Activated CD4-positive, alpha-beta T cell treated with anti-CD3 and anti-CD28 coated beads for 36 hours (primary cell): ENCODE measurements at regions not wholly inside any gene's neighbourhood (a gene's known extent, or its start where the extent isn't known, plus 50 kb on each side); places are given as distances from the start of the nearest gene placed in this dataset.

Source experiments
- ATAC-seq: fragments of 200-7000 bp; cut with Tn5 transposase; one replicate; pipeline ENCODE4 v1.10.0; 2021; ENCODE audit warnings: mild to moderate bottlenecking, moderate library complexity
- CTCF ChIA-PET: fragments of 350-600 bp; sonication (Branson Sonifier 250); formaldehyde crosslinking; loops from one replicate; lab custom pipeline; 2021; ENCODE audit warnings: antibody characterized with exemption; lab: Charles Lee
- POLR2A ChIA-PET: fragments of 350-600 bp; sonication (Branson Sonifier 250); formaldehyde crosslinking; loops from one replicate; lab custom pipeline; 2021; ENCODE audit warnings: antibody characterized with exemption, inconsistent platforms; lab: Charles Lee
- DNase-seq: peaks from one replicate; pipeline ENCODE4 v3.0.0-alpha.2; 2020
- H3K27ac Mint-ChIP-seq: one replicate; pipeline ENCODE4 v1.8.0; 2021; ENCODE audit warnings: mixed read lengths
- H3K27me3 Mint-ChIP-seq: one replicate; pipeline ENCODE4 v1.8.0; 2021; ENCODE audit warnings: mixed read lengths
- H3K36me3 Mint-ChIP-seq: one replicate; pipeline ENCODE4 v1.8.0; 2021; ENCODE audit warnings: low read depth, mixed read lengths
- H3K4me1 Mint-ChIP-seq: one replicate; pipeline ENCODE4 v1.8.0; 2021; ENCODE audit warnings: mixed read lengths
- H3K4me3 Mint-ChIP-seq: one replicate; pipeline ENCODE4 v1.8.0; 2021; ENCODE audit warnings: mild to moderate bottlenecking, moderate library complexity, mixed read lengths
- H3K9me3 Mint-ChIP-seq: one replicate; pipeline ENCODE4 v1.8.0; 2021; ENCODE audit warnings: low read depth, mixed read lengths
- intact Hi-C, 2 experiments: fragments of 100-400 bp; cut with DNase I in 1 of 2; cut with micrococcal nuclease in 1 of 2; formaldehyde crosslinking; loops; one replicate each; pipeline versions ENCODE4 v1.14.2 to v1.15.1; 2022 to 2024; cut with DNase I, micrococcal nuclease

- ATAC-seq (no peak), DNase-seq (no peak)
- H3K4me1 Mint-ChIP-seq, result peaks cover 16% of the 10 kb centered on the region
- no peaks in the 10 kb centered on the region for H3K36me3 Mint-ChIP-seq
- H3K4me3 Mint-ChIP-seq, result no peak overlapping the region
- intact Hi-C loops, result no loop called here
- CTCF ChIA-PET, result no interaction called here
- POLR2A ChIA-PET, result no interaction called here
- H3K27ac Mint-ChIP-seq, result no peak overlapping the region
- H3K9me3 Mint-ChIP-seq, result peaks cover 4% of the 10 kb centered on the region
- H3K27me3 Mint-ChIP-seq, result peaks cover 9% of the 10 kb centered on the region
Observed at GRCh38 chr2:128731994-128732650, 413.5 kb upstream of the HS6ST1 start.

- H3K4me3 Mint-ChIP-seq, result no peak overlapping the region
- ChIA-PET POLR2A (no interaction called here), CTCF (no interaction called here)
- no peaks in the 10 kb centered on the region for H3K36me3 Mint-ChIP-seq
- H3K27me3 Mint-ChIP-seq, result peaks cover 9% of the 10 kb centered on the region
- ATAC-seq, result no peak
- intact Hi-C loops, result no loop called here
- DNase-seq, result no peak
- no peak overlapping the region for H3K27ac Mint-ChIP-seq
- H3K4me1 Mint-ChIP-seq, result peaks cover 9% of the 10 kb centered on the region
- H3K9me3 Mint-ChIP-seq, result peaks cover 4% of the 10 kb centered on the region
Observed at GRCh38 chr2:128732976-128733431, 414.3 kb upstream of the HS6ST1 start.

DNA sequence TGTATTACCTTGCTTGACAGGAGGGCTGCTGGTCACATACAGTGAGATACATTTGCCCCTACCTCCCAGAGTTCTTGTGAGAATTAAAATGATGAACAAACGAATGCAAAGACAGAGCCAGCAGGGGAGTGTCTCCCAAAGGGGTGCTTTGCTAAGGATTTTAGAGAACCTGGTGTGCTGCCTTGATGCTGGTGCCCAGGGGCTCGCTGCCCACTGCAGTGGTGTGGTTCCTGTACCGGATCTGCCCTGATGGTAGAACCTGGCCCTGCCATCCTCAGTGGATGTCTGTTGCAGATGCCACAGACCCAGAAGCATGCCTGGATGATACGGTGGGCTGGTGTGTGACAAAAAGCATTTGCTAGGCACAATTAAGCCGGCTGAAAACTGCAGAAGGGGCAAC lies 414.8 kb upstream of the HS6ST1 start:
- peaks cover 9% of the 10 kb centered on the region for H3K27me3 Mint-ChIP-seq
- H3K9me3 Mint-ChIP-seq, result peaks cover 4% of the 10 kb centered on the region
- POLR2A ChIA-PET, result no interaction called here
- CTCF ChIA-PET, result no interaction called here
- H3K36me3 Mint-ChIP-seq, result no peaks in the 10 kb centered on the region
- intact Hi-C loops, result no loop called here
- ATAC-seq, result no peak
- no peak for DNase-seq
- peaks cover 6% of the 10 kb centered on the region for H3K4me1 Mint-ChIP-seq
- no peak overlapping the region for H3K4me3 Mint-ChIP-seq
- no peak overlapping the region for H3K27ac Mint-ChIP-seq

DNA sequence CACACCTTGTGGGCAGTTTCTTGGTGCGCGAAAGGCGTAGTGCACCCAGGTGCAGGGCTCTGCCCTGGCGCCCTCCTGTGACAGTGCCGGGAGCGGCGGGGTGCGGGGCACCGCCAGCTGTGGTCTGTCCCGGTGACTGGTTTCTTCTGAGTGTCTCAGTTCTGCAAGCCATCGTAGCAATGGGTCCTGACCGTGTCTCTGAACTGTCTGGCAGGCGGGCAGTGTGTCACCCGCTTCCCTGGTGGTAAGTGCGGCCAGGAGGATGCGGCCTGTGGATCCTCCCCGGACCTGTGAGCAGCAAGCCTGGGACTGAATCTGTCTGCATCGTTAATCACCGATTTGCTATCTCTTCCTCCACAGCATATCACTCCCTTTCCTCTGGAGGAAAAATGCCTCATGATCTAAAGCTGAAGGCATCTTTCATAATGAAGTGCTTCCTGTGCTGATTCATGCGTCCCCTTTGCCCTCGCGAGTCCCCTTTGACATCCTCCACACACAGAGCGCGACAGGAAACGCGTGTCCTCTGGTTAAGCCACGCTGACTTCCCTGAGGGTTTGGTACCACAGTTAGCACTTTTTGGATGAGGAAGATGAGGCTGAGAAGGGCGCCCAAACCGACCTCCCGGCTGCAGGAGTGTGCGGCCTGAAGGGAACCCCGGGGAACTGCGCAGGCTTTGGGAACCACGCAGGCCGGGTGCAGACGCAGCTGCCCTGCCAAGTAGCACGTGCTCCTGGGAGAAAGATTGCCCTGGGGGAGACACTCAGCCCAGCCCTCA lies 416.0 kb upstream of the HS6ST1 start:
- Mint-ChIP-seq H3K4me1 (peaks cover 6% of the 10 kb centered on the region), H3K27ac (no peak overlapping the region), H3K27me3 (peaks cover 9% of the 10 kb centered on the region), H3K9me3 (no peaks in the 10 kb centered on the region), H3K36me3 (no peaks in the 10 kb centered on the region), H3K4me3 (no peak overlapping the region)
- peak; percentile 64 for DNase-seq
- peak; percentile 82 for ATAC-seq
- ChIA-PET POLR2A (no interaction called here), CTCF (interaction anchor here (0.7 to 0.9 kb wide), 2 partner anchors 15 to 80 kb away, joined by 3 read pairs; no protein-coding TSS in a partner anchor)
- intact Hi-C loops, result loop anchor here (5.0 kb wide), 2 partner anchors 412 to 663 kb away; no protein-coding TSS in a partner anchor

GRCh38 chr2:128735296-128735960 lies 416.8 kb upstream of the HS6ST1 start:
- DNase-seq (no peak), ATAC-seq (no peak)
- POLR2A ChIA-PET, result no interaction called here
- Mint-ChIP-seq H3K4me1 (peaks cover 6% of the 10 kb centered on the region), H3K27me3 (peaks cover 9% of the 10 kb centered on the region), H3K4me3 (no peak overlapping the region), H3K9me3 (no peaks in the 10 kb centered on the region), H3K36me3 (no peaks in the 10 kb centered on the region), H3K27ac (no peak overlapping the region)
- CTCF ChIA-PET, result interaction anchor here (0.7 to 0.9 kb wide), 2 partner anchors 15 to 81 kb away, joined by 3 read pairs; no protein-coding TSS in a partner anchor
- intact Hi-C loops, result loop anchor here (5.0 kb wide), 2 partner anchors 413 to 662 kb away; no protein-coding TSS in a partner anchor

- DNase-seq, result no peak
- no peaks in the 10 kb centered on the region for H3K9me3 Mint-ChIP-seq
- H3K4me3 Mint-ChIP-seq, result no peak overlapping the region
- H3K27ac Mint-ChIP-seq, result no peak overlapping the region
- peaks cover 6% of the 10 kb centered on the region for H3K4me1 Mint-ChIP-seq
- intact Hi-C loops, result loop anchor here (1.0 to 5.0 kb wide), 4 partner anchors 414 to 1113 kb away; no protein-coding TSS in a partner anchor
- ATAC-seq, result no peak
- POLR2A ChIA-PET, result no interaction called here
- peaks cover 9% of the 10 kb centered on the region for H3K27me3 Mint-ChIP-seq
- CTCF ChIA-PET, result interaction anchor here (0.6 to 1.2 kb wide), 11 partner anchors 9 to 632 kb away, joined by 3 to 11 read pairs (median 4); no protein-coding TSS in a partner anchor
- no peaks in the 10 kb centered on the region for H3K36me3 Mint-ChIP-seq
Observed at GRCh38 chr2:128736046-128736688, 417.5 kb upstream of the HS6ST1 start.

DNA sequence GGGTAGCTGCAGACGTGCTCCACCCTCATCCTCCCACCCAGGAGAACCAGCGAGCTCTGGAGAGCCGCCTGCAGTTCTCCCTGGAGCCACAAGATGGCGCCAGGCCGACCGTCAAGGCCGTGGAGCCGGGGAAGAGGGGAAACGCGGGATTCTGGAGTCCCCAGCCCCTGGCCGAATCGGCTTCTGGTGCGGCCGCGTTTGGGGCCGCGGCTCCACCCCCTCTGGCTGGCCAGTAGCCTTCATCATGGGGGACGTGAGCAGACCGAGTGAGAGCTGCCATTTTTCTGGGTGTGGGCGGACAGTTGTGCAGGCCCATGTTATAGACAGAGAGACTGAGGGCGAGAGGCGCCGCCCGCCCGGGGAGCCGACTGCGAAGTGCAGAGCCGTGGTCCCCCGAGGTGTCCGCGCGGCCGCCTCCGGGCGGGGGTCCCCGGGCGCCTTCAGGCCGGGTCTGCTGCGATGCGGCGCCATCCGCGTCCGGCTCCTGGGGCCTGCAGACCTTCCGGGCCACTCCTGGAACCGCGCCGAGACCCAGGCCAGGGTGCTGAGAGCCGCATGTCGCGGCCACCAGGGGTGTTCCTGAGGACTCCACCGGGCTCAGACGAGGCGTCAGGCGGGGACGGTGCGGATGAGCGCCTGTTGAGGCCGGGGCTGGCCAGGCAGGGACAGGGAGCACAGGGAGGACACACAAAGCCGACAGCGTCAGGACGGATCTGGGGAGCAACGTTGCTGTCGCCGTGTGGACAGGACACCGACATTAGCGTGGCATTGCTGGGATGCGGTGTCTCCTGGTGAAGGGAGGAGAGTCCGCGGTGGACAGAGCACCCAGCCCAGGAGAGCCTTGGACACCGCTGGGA lies 418.2 kb upstream of the HS6ST1 start:
- Mint-ChIP-seq H3K27ac (no peak overlapping the region), H3K9me3 (no peaks in the 10 kb centered on the region), H3K27me3 (peaks cover 9% of the 10 kb centered on the region), H3K36me3 (no peaks in the 10 kb centered on the region), H3K4me1 (peaks cover 6% of the 10 kb centered on the region), H3K4me3 (peak overlapping the region; percentile 47)
- ChIA-PET CTCF (interaction anchor here (0.6 to 1.2 kb wide), 11 partner anchors 9 to 633 kb away, joined by 3 to 11 read pairs (median 4); no protein-coding TSS in a partner anchor), POLR2A (interaction anchor here (0.5 kb wide), 1 partner anchor 146 kb away, joined by 5 read pairs; no protein-coding TSS in a partner anchor)
- ATAC-seq (peak; percentile 55), DNase-seq (peak; percentile 84)
- intact Hi-C loops, result loop anchor here (1.0 to 5.0 kb wide), 4 partner anchors 415 to 1112 kb away; no protein-coding TSS in a partner anchor

- Mint-ChIP-seq H3K4me1 (peaks cover 6% of the 10 kb centered on the region), H3K9me3 (no peaks in the 10 kb centered on the region), H3K27me3 (peaks cover 9% of the 10 kb centered on the region), H3K4me3 (no peak overlapping the region), H3K27ac (no peak overlapping the region), H3K36me3 (no peaks in the 10 kb centered on the region)
- DNase-seq, result no peak
- intact Hi-C loops, result loop anchor here (5.0 kb wide), 2 partner anchors 415 to 660 kb away; no protein-coding TSS in a partner anchor
- POLR2A ChIA-PET, result interaction anchor here (0.5 kb wide), 1 partner anchor 146 kb away, joined by 5 read pairs; no protein-coding TSS in a partner anchor
- CTCF ChIA-PET, result no interaction called here
- no peak for ATAC-seq
Observed at GRCh38 chr2:128737546-128737826, 418.8 kb upstream of the HS6ST1 start.

- ATAC-seq, result no peak
Observed at GRCh38 chr2:128738446-128739110, 419.9 kb upstream of the HS6ST1 start.

GRCh38 chr2:128742467-128742866 lies 423.8 kb upstream of the HS6ST1 start:
- DNase-seq (no peak), ATAC-seq (no peak)
- Mint-ChIP-seq H3K9me3 (no peaks in the 10 kb centered on the region), H3K4me3 (no peak overlapping the region), H3K36me3 (no peaks in the 10 kb centered on the region), H3K4me1 (no peaks in the 10 kb centered on the region), H3K27me3 (peaks cover 3% of the 10 kb centered on the region), H3K27ac (no peak overlapping the region)
- ChIA-PET POLR2A (no interaction called here), CTCF (no interaction called here)
- intact Hi-C loops, result no loop called here

More at GRCh38 chr2:128738446-128739110, 419.9 kb upstream of the HS6ST1 start:
- CTCF ChIA-PET, result no interaction called here
- Mint-ChIP-seq H3K4me1 (peaks cover 6% of the 10 kb centered on the region), H3K27ac (no peak overlapping the region), H3K27me3 (peaks cover 9% of the 10 kb centered on the region), H3K36me3 (no peaks in the 10 kb centered on the region), H3K9me3 (no peaks in the 10 kb centered on the region), H3K4me3 (no peak overlapping the region)
- POLR2A ChIA-PET, result no interaction called here
- DNase-seq, result no peak
- intact Hi-C loops, result loop anchor here (5.0 kb wide), 2 partner anchors 416 to 659 kb away; no protein-coding TSS in a partner anchor
